GM21717 (cell line): ENCODE measurements at regions not wholly inside any gene's neighbourhood (a gene's known extent, or its start where the extent isn't known, plus 50 kb on each side); places are given as distances from the start of the nearest gene placed in this dataset.

Experiments
- ATAC-seq: cut with Tn5 transposase; IDR thresholded peaks from one replicate; pipeline ENCODE4 v1.9.1; 2021; ENCODE audit warnings: mild to moderate bottlenecking, moderate library complexity; ENCODE audit not compliant: unreplicated experiment

- no peak for ATAC-seq
Measured at GRCh38 chr22:48104102-48104738, 1341.8 kb downstream of the TBC1D22A start.

GRCh38 chr22:48103126-48103875 lies 1340.9 kb downstream of the TBC1D22A start:
- ATAC-seq: no peak

- ATAC-seq: no peak
Measured at GRCh38 chr22:48102581-48102980, 1340.1 kb downstream of the TBC1D22A start.

GRCh38 chr22:48101704-48102103 lies 1339.3 kb downstream of the TBC1D22A start:
- ATAC-seq: no peak

- no peak for ATAC-seq
Measured at GRCh38 chr22:48100685-48101417, 1338.4 kb downstream of the TBC1D22A start.

GRCh38 chr22:48099671-48100070 lies 1337.2 kb downstream of the TBC1D22A start:
- ATAC-seq: no peak

GRCh38 chr22:48099251-48099650 lies 1336.8 kb downstream of the TBC1D22A start:
- ATAC-seq: no peak

- no peak for ATAC-seq
Measured at GRCh38 chr22:48098921-48099245, 1336.4 kb downstream of the TBC1D22A start.

- ATAC-seq: peak; percentile 66
Measured at GRCh38 chr22:48098243-48098920, 1335.9 kb downstream of the TBC1D22A start.

GRCh38 chr22:48097723-48098122 lies 1335.3 kb downstream of the TBC1D22A start:
- ATAC-seq: peak; percentile 23

- no peak for ATAC-seq
Measured at GRCh38 chr22:48096851-48097665, 1334.6 kb downstream of the TBC1D22A start.

- ATAC-seq: no peak
Measured at GRCh38 chr22:48096411-48096810, 1334.0 kb downstream of the TBC1D22A start.

- ATAC-seq: no peak
Measured at GRCh38 chr22:48093981-48094380, 1331.5 kb downstream of the TBC1D22A start.

GRCh38 chr22:48092866-48093265 lies 1330.4 kb downstream of the TBC1D22A start:
- no peak for ATAC-seq

- ATAC-seq: no peak
Measured at GRCh38 chr22:48091656-48092223, 1329.3 kb downstream of the TBC1D22A start.

- ATAC-seq: no peak
Measured at GRCh38 chr22:48091060-48091650, 1328.7 kb downstream of the TBC1D22A start.

GRCh38 chr22:48090332-48090672 lies 1327.9 kb downstream of the TBC1D22A start:
- no peak for ATAC-seq

- no peak for ATAC-seq
Measured at GRCh38 chr22:48089601-48090331, 1327.3 kb downstream of the TBC1D22A start.

GRCh38 chr22:48088926-48089536 lies 1326.6 kb downstream of the TBC1D22A start:
- no peak for ATAC-seq
